HL-60 (cell line): ENCODE measurements at regions not wholly inside any gene's neighbourhood (a gene's known extent, or its start where the extent isn't known, plus 50 kb on each side); places are given as distances from the start of the nearest gene placed in this dataset.

Source experiments
- DNase-seq, 2 experiments: peaks; one replicate each; pipeline ENCODE4 v3.0.0-alpha.2; 2010 to 2020; ENCODE audit warnings: low read depth in 1 of 2, low spot score in 1 of 2
- H3K27ac ChIP-seq: fragments of 250-450 bp; sonication (Bioruptor Pico); replicated peaks from 2 replicates; pipeline ENCODE4 v1.5.1; 2020; ENCODE audit warnings: mild to moderate bottlenecking, moderate library complexity
- H3K27me3 ChIP-seq: fragments of 250-450 bp; sonication (Bioruptor Pico); 2 replicates; pipeline ENCODE4 v1.5.1; 2021; ENCODE audit warnings: mild to moderate bottlenecking, moderate library complexity; ENCODE audit not compliant: insufficient read depth, poor library complexity, severe bottlenecking
- H3K4me3 ChIP-seq: replicated peaks from 2 replicates; pipeline ENCODE4 v1.5.1; 2011; ENCODE audit warnings: mild to moderate bottlenecking, control low read depth, low read length; ENCODE audit not compliant: insufficient read depth
- GABPA ChIP-seq: IDR thresholded peaks from 2 replicates; pipeline ENCODE4 v1.6.1; 2012; ENCODE audit warnings: low read depth
- POLR2AphosphoS5 ChIP-seq: IDR thresholded peaks from 2 replicates; pipeline ENCODE4 v1.6.1; 2012; ENCODE audit warnings: low read depth
- SPI1 ChIP-seq: IDR thresholded peaks from 2 replicates; pipeline ENCODE4 v1.6.1; 2012; ENCODE audit warnings: low read depth, mild to moderate bottlenecking, borderline replicate concordance
- TF ChIP-seq, protein P1 (sequence below): IDR thresholded peaks from 2 replicates; pipeline ENCODE4 v1.6.1; 2012; ENCODE audit warnings: low read depth; ENCODE audit not compliant: insufficient replicate concordance
- TF ChIP-seq, protein P2 (sequence below): IDR thresholded peaks from one replicate; pipeline ENCODE4 v1.5.1; 2011; ENCODE audit warnings: low read length, control low read depth, inconsistent platforms; ENCODE audit not compliant: insufficient read depth

GRCh38 chr3:20569310-20569709, 383.3 kb upstream of the SGO1 start:
- H3K4me3 ChIP-seq: no peak overlapping the region
- DNase-seq: no peak
- TF ChIP-seq POLR2AphosphoS5: no peak
- TF ChIP-seq, protein P1, sequence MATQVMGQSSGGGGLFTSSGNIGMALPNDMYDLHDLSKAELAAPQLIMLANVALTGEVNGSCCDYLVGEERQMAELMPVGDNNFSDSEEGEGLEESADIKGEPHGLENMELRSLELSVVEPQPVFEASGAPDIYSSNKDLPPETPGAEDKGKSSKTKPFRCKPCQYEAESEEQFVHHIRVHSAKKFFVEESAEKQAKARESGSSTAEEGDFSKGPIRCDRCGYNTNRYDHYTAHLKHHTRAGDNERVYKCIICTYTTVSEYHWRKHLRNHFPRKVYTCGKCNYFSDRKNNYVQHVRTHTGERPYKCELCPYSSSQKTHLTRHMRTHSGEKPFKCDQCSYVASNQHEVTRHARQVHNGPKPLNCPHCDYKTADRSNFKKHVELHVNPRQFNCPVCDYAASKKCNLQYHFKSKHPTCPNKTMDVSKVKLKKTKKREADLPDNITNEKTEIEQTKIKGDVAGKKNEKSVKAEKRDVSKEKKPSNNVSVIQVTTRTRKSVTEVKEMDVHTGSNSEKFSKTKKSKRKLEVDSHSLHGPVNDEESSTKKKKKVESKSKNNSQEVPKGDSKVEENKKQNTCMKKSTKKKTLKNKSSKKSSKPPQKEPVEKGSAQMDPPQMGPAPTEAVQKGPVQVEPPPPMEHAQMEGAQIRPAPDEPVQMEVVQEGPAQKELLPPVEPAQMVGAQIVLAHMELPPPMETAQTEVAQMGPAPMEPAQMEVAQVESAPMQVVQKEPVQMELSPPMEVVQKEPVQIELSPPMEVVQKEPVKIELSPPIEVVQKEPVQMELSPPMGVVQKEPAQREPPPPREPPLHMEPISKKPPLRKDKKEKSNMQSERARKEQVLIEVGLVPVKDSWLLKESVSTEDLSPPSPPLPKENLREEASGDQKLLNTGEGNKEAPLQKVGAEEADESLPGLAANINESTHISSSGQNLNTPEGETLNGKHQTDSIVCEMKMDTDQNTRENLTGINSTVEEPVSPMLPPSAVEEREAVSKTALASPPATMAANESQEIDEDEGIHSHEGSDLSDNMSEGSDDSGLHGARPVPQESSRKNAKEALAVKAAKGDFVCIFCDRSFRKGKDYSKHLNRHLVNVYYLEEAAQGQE: no peak
- TF ChIP-seq GABPA: no peak
- TF ChIP-seq, protein P2, sequence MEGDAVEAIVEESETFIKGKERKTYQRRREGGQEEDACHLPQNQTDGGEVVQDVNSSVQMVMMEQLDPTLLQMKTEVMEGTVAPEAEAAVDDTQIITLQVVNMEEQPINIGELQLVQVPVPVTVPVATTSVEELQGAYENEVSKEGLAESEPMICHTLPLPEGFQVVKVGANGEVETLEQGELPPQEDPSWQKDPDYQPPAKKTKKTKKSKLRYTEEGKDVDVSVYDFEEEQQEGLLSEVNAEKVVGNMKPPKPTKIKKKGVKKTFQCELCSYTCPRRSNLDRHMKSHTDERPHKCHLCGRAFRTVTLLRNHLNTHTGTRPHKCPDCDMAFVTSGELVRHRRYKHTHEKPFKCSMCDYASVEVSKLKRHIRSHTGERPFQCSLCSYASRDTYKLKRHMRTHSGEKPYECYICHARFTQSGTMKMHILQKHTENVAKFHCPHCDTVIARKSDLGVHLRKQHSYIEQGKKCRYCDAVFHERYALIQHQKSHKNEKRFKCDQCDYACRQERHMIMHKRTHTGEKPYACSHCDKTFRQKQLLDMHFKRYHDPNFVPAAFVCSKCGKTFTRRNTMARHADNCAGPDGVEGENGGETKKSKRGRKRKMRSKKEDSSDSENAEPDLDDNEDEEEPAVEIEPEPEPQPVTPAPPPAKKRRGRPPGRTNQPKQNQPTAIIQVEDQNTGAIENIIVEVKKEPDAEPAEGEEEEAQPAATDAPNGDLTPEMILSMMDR: no peak
- TF ChIP-seq SPI1: no peak

DNA sequence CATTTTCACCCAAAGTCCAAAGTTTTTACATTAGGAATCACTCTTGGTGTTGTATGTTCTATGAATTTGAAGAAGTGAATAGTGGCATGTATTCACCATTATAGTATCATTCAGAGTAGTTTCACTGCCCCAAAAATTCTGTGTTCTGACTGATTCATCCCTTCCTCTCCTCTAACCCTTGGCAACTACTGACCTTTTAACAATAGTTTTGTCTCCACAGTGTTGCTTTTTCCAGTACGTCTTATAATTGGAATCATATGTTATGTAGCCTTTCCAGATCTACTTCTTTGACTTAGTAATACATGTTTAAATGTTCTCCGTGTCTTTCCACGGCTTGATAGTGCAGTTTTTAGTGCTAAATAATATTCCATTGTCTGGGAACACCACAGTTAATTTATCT, 379.0 kb upstream of the SGO1 start:
- Histone ChIP-seq H3K27me3 (no peaks in the 10 kb centered on the region), H3K4me3 (no peak overlapping the region), H3K27ac (no peak overlapping the region)
- no peak for DNase-seq
- TF ChIP-seq, protein P1: no peak
- TF ChIP-seq SPI1 (no peak), GABPA (no peak), POLR2AphosphoS5 (no peak)
- TF ChIP-seq, protein P2: no peak

More at GRCh38 chr3:20569310-20569709, 383.3 kb upstream of the SGO1 start:
- no peak overlapping the region for H3K27ac ChIP-seq
- no peaks in the 10 kb centered on the region for H3K27me3 ChIP-seq

DNA sequence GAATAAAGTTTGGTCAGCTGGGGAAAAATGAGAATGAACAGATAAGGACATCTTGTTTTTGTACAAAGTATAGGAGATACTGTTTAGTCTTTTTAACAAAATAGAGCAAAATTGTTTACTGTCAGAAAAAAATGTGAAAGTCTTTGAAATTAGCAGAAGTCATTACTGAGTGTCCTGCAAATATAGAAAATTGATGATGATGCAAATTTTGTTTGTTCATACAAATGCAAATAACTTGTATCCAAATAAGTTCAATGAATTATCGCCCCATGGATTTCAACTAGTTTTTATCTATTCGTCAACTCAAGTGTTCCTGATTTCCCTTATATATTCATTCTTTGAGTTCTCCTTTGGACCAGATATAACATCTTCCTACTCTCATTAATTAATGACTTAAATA, 378.0 kb upstream of the SGO1 start:
- H3K27me3 ChIP-seq: no peaks in the 10 kb centered on the region
- DNase-seq: no peak
- TF ChIP-seq GABPA: no peak
- TF ChIP-seq, protein P1: no peak
- no peak for TF ChIP-seq SPI1
- TF ChIP-seq, protein P2: no peak
- TF ChIP-seq POLR2AphosphoS5: no peak
- H3K27ac ChIP-seq: no peak overlapping the region
- no peak overlapping the region for H3K4me3 ChIP-seq
